Neural cell (in vitro differentiated cells): ENCODE measurements at regions not wholly inside any gene's neighbourhood (a gene's known extent, or its start where the extent isn't known, plus 50 kb on each side); places are given as distances from the start of the nearest gene placed in this dataset.

Experiments
- H2AFZ ChIP-seq: fragments of 200-600, 300-800 bp; sonication (generic), shearing (Covaris generic); 2 replicates; pipeline ENCODE4 v1.6.0; 2014; ENCODE audit warnings: low read depth, mild to moderate bottlenecking, antibody characterized with exemption, low read length, moderate library complexity
- H3F3A ChIP-seq: fragments of 200-600 bp; shearing (Covaris generic); 2 replicates; pipeline ENCODE4 v1.6.1; 2016; ENCODE audit warnings: mild to moderate bottlenecking, moderate library complexity, mixed read lengths, antibody characterized with exemption, low read length; ENCODE audit not compliant: insufficient read depth, poor library complexity, severe bottlenecking
- H3K27ac ChIP-seq: fragments of 200-600, 300-800 bp; sonication (generic), shearing (Covaris generic); 2 replicates; pipeline ENCODE4 v1.5.1; 2014; ENCODE audit warnings: mild to moderate bottlenecking, low read length, moderate library complexity
- H3K27me3 ChIP-seq: fragments of 300-800, 200-600 bp; sonication (generic), shearing (Covaris generic); 2 replicates; pipeline ENCODE4 v1.6.0; 2014; ENCODE audit warnings: mild to moderate bottlenecking, low read depth, low read length, moderate library complexity; ENCODE audit not compliant: insufficient read depth
- H3K36me3 ChIP-seq: fragments of 300-800, 200-600 bp; sonication (generic), shearing (Covaris generic); 2 replicates; pipeline ENCODE4 v1.5.1; 2014; ENCODE audit warnings: mild to moderate bottlenecking, antibody characterized with exemption, low read length, moderate library complexity; ENCODE audit not compliant: insufficient read depth
- H3K4me2 ChIP-seq: fragments of 300-800, 200-600 bp; sonication (generic), shearing (Covaris generic); 2 replicates; pipeline ENCODE4 v1.6.0; 2014; ENCODE audit warnings: mild to moderate bottlenecking, low read length
- H3K4me3 ChIP-seq: fragments of 300-800, 200-600 bp; sonication (generic), shearing (Covaris generic); 2 replicates; pipeline ENCODE4 v1.5.1; 2014; ENCODE audit warnings: mild to moderate bottlenecking, low read length, moderate library complexity
- H3K79me2 ChIP-seq: fragments of 200-600 bp; shearing (Covaris generic); replicated peaks from 2 replicates; pipeline ENCODE4 v1.6.0; 2014; ENCODE audit warnings: mild to moderate bottlenecking, low read length, moderate library complexity; ENCODE audit not compliant: insufficient read depth
- H3K9ac ChIP-seq: fragments of 300-800, 200-600 bp; sonication (generic), shearing (Covaris generic); 2 replicates; pipeline ENCODE4 v1.6.1; 2016; ENCODE audit warnings: mild to moderate bottlenecking, low read length, mixed read lengths
- H3K9me2 ChIP-seq: fragments of 200-600 bp; shearing (Covaris generic); 2 replicates; pipeline ENCODE4 v1.6.1; 2016; ENCODE audit warnings: mild to moderate bottlenecking, low read length, mixed read lengths; ENCODE audit not compliant: insufficient read depth
- H3K9me3 ChIP-seq: fragments of 200-600, 300-800 bp; sonication (generic), shearing (Covaris generic); 2 replicates; pipeline ENCODE4 v1.6.1; 2016; ENCODE audit warnings: mild to moderate bottlenecking, mixed run types, low read length, moderate library complexity, mixed read lengths
- H4K20me1 ChIP-seq: fragments of 200-600 bp; shearing (Covaris generic); 2 replicates; pipeline ENCODE4 v1.6.1; 2016; ENCODE audit warnings: mild to moderate bottlenecking, mixed run types; ENCODE audit not compliant: insufficient read depth
- EP300 ChIP-seq: fragments of 450-650 bp; conservative IDR thresholded peaks from 2 replicates; pipeline ENCODE4 v1.6.1; 2014; ENCODE audit warnings: antibody characterized with exemption, mild to moderate bottlenecking, moderate library complexity; ENCODE audit not compliant: poor library complexity, severe bottlenecking
- EZH2 ChIP-seq: fragments of 200-600, 300-800 bp; shearing (Covaris generic), sonication (generic); IDR thresholded peaks from 2 replicates; pipeline ENCODE4 v1.6.1; 2014; ENCODE audit warnings: antibody characterized with exemption, low read length, borderline replicate concordance, mild to moderate bottlenecking; ENCODE audit not compliant: insufficient read depth, poor library complexity, severe bottlenecking
- MXI1 ChIP-seq: fragments of 450-650 bp; conservative IDR thresholded peaks from 2 replicates; pipeline ENCODE4 v1.6.1; 2014; ENCODE audit warnings: antibody characterized with exemption, mild to moderate bottlenecking; ENCODE audit not compliant: poor library complexity, severe bottlenecking
- POLR2AphosphoS5 ChIP-seq: IDR thresholded peaks from 2 replicates; pipeline ENCODE4 v1.6.1; 2012
- RAD21 ChIP-seq: fragments of 450-650 bp; conservative IDR thresholded peaks from 2 replicates; pipeline ENCODE4 v1.6.1; 2014; ENCODE audit warnings: antibody characterized with exemption, mild to moderate bottlenecking, moderate library complexity
- SMC3 ChIP-seq: fragments of 450-650 bp; conservative IDR thresholded peaks from 2 replicates; pipeline ENCODE4 v1.6.1; 2014; ENCODE audit warnings: antibody characterized with exemption, mild to moderate bottlenecking, moderate library complexity; ENCODE audit not compliant: poor library complexity
- TAF1 ChIP-seq: IDR thresholded peaks from 2 replicates; pipeline ENCODE4 v1.6.1; 2012; ENCODE audit warnings: low read depth
- TF ChIP-seq, protein P1 (sequence below): fragments of 450-650 bp; IDR thresholded peaks from 2 replicates; pipeline ENCODE4 v1.5.1; 2014; ENCODE audit warnings: antibody characterized with exemption, mild to moderate bottlenecking, moderate library complexity; ENCODE audit not compliant: poor library complexity, severe bottlenecking
- TF ChIP-seq, protein P2 (sequence below): IDR thresholded peaks from 2 replicates; pipeline ENCODE4 v1.6.1; 2012; ENCODE audit warnings: borderline replicate concordance

- TF ChIP-seq, protein P1, sequence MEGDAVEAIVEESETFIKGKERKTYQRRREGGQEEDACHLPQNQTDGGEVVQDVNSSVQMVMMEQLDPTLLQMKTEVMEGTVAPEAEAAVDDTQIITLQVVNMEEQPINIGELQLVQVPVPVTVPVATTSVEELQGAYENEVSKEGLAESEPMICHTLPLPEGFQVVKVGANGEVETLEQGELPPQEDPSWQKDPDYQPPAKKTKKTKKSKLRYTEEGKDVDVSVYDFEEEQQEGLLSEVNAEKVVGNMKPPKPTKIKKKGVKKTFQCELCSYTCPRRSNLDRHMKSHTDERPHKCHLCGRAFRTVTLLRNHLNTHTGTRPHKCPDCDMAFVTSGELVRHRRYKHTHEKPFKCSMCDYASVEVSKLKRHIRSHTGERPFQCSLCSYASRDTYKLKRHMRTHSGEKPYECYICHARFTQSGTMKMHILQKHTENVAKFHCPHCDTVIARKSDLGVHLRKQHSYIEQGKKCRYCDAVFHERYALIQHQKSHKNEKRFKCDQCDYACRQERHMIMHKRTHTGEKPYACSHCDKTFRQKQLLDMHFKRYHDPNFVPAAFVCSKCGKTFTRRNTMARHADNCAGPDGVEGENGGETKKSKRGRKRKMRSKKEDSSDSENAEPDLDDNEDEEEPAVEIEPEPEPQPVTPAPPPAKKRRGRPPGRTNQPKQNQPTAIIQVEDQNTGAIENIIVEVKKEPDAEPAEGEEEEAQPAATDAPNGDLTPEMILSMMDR, result no peak
- TF ChIP-seq POLR2AphosphoS5 (no peak), EP300 (no peak), SMC3 (no peak), EZH2 (no peak), MXI1 (no peak), RAD21 (no peak), TAF1 (no peak)
- TF ChIP-seq, protein P2, sequence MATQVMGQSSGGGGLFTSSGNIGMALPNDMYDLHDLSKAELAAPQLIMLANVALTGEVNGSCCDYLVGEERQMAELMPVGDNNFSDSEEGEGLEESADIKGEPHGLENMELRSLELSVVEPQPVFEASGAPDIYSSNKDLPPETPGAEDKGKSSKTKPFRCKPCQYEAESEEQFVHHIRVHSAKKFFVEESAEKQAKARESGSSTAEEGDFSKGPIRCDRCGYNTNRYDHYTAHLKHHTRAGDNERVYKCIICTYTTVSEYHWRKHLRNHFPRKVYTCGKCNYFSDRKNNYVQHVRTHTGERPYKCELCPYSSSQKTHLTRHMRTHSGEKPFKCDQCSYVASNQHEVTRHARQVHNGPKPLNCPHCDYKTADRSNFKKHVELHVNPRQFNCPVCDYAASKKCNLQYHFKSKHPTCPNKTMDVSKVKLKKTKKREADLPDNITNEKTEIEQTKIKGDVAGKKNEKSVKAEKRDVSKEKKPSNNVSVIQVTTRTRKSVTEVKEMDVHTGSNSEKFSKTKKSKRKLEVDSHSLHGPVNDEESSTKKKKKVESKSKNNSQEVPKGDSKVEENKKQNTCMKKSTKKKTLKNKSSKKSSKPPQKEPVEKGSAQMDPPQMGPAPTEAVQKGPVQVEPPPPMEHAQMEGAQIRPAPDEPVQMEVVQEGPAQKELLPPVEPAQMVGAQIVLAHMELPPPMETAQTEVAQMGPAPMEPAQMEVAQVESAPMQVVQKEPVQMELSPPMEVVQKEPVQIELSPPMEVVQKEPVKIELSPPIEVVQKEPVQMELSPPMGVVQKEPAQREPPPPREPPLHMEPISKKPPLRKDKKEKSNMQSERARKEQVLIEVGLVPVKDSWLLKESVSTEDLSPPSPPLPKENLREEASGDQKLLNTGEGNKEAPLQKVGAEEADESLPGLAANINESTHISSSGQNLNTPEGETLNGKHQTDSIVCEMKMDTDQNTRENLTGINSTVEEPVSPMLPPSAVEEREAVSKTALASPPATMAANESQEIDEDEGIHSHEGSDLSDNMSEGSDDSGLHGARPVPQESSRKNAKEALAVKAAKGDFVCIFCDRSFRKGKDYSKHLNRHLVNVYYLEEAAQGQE, result no peak
- no peak overlapping the region for H3K4me2 ChIP-seq
- H3K79me2 ChIP-seq, result no peaks in the 10 kb centered on the region
- no peaks in the 10 kb centered on the region for H3K9me3 ChIP-seq
- no peak overlapping the region for H3K9ac ChIP-seq
- no peaks in the 10 kb centered on the region for H3F3A ChIP-seq
- no peak overlapping the region for H3K4me3 ChIP-seq
- H3K27ac ChIP-seq, result no peak overlapping the region
- H3K36me3 ChIP-seq, result no peaks in the 10 kb centered on the region
- H2AFZ ChIP-seq, result no peak overlapping the region
- no peaks in the 10 kb centered on the region for H3K27me3 ChIP-seq
- no peaks in the 10 kb centered on the region for H4K20me1 ChIP-seq
- H3K9me2 ChIP-seq, result no peaks in the 10 kb centered on the region
Measured at GRCh38 chr17:34117811-34118210, 137.3 kb upstream of the CCL2 start.

DNA sequence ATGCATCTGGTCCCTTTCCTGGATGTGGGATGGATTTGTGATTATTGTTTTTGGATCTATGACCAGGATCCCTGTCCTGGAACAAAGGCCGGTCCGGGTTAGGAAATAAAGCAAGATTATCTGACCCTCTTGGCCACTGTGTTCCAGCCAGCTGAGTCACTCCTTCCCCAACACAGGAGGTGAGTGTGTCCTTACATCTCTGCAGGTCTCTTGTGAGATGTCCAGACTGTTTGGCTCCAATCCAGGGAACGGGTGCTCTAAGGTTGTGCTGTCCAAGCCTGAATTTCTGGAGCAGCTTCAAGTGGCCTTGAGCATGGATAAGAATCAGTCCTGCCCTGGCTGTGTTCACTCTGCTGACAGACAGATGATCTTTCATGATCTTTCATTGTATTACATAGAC lies 136.5 kb upstream of the CCL2 start:
- Histone ChIP-seq H3K4me2 (no peak overlapping the region), H3K9me3 (no peaks in the 10 kb centered on the region), H3K79me2 (no peaks in the 10 kb centered on the region), H3K36me3 (no peaks in the 10 kb centered on the region), H3K27me3 (no peaks in the 10 kb centered on the region), H3K4me3 (no peak overlapping the region), H3K27ac (no peak overlapping the region), H2AFZ (no peak overlapping the region), H3F3A (no peaks in the 10 kb centered on the region), H3K9ac (no peak overlapping the region), H4K20me1 (no peaks in the 10 kb centered on the region), H3K9me2 (no peaks in the 10 kb centered on the region)
- TF ChIP-seq EP300, result no peak
- no peak for TF ChIP-seq RAD21
- TF ChIP-seq, protein P1, result no peak
- TF ChIP-seq TAF1, result no peak
- TF ChIP-seq MXI1, result no peak
- no peak for TF ChIP-seq EZH2
- TF ChIP-seq POLR2AphosphoS5, result no peak
- TF ChIP-seq, protein P2, result no peak
- no peak for TF ChIP-seq SMC3
